Daoy (cell line): ENCODE measurements at regions not wholly inside any gene's neighbourhood (a gene's known extent, or its start where the extent isn't known, plus 50 kb on each side); places are given as distances from the start of the nearest gene placed in this dataset.
"Not testable (repeated sequence)": the region's sequence is repeated elsewhere in the genome, so short reads cannot be mapped to it uniquely, and the experiment has no call there.

Experiments
- DNase-seq: peaks from one replicate; pipeline ENCODE4 v3.0.0-alpha.2; 2015; ENCODE audit warnings: low read depth

DNA sequence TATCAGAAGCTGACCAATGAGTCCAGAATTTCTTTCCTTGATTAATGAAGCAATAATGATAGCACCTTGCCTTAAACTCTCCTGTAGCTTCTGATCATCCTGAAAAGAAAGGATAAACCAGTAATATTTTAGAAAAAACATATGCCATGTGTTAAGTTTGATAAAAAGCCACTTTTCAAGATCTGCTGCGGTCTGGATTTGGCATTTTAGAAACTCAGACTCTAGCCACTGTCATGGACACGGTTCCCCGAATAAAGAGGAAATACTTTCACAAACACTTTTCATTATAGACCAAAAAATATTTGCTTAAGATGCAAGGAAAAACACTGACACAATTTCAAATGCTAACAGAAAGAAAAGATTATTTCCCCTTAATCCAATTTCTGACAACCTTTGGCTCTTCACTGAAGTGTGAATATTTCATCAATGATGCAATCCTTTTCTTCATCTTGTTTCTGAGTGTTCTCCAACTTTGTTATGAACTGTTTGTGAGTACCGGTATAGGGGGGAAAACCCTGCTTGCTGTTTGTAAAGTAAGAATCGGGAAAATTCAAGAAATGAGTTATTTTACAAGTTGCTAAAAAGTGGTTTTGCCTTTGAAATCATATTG is 329.5 kb downstream of the CRPPA start:
- no peak for DNase-seq

GRCh38 chr7:16089801-16090200 is 331.5 kb downstream of the CRPPA start:
- DNase-seq, result no peak

GRCh38 chr7:16089191-16089590 is 332.1 kb downstream of the CRPPA start:
- no peak for DNase-seq

DNA sequence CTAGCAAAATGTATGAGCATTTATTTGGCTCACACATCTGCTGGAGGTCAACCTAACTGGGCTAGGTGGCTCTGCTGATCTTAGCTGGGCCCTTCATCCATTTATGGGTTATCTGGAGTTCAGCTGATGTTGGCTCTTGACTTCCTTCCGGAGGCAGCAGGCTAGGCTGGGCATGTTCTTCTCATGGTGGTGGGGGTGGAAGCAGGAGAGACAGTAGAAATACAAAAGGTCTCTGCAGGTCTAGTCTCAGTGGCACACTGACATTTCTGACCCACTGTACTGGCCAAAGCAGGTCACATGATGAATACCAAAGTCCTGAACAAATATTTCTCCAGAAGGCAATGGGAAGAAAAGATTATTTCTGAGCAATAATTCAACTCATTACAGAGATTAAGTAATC is 334.6 kb downstream of the CRPPA start:
- DNase-seq, result no peak

DNA sequence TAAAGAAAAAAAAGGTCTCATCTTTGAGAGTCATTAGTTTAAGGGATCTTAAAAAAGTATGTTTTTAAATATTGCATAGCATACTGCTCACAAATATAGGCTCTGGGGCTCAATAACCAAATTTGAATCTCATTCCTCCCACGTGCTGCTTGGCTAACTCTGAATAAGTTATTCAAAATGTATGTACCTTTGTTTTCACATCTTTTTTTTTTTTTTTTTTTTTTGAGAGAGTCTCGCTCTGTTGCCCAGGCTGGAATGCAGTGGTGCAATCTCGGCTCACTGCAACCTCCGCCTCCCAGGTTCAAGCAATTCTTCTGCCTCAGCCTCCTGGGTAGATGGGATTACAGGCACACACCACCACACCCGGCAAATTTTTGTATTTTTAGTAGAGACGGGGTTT is 335.6 kb downstream of the CRPPA start:
- DNase-seq, result not testable (repeated sequence)

DNA sequence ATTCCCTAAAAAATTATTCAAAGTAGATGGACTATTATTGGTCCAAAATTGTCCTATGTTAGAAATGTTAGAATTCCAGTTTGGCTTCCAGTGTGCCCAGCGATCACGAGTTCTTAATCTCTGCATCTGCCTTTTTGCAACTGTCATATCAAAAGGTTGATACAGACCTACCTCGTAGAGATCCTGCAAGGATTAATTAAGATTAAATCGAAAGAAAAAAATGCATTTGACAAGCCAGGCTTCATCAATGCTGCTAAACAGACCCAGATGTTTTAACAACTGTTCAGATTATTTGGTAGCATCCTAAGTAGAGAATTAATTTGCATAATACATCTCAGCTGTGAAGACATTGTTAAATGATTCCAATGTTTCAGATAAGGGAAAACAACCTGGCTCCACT is 336.5 kb downstream of the CRPPA start:
- DNase-seq, result no peak

DNA sequence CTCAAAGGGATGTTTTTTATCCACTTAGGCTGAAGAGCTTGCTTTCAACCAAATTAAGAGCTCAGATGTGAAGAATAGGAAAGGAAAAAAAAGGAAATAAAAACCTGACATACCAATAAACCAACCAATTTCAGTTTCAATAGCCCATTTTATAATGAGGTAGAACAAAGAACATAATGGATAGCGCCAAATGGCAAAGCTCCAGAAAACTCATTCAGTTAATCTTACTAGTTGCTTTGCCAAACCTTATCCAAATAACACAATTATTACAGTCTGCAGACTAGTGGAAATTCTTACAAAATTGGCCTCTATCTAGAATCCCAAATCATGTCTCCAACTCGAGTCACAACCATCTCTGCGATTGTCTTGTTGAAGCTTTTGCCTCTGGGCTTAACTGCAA is 337.0 kb downstream of the CRPPA start:
- DNase-seq, result no peak

GRCh38 chr7:16083931-16084330 is 337.4 kb downstream of the CRPPA start:
- no peak for DNase-seq

GRCh38 chr7:16080131-16080530 is 341.2 kb downstream of the CRPPA start:
- DNase-seq, result no peak

GRCh38 chr7:16079723-16080122 is 341.6 kb downstream of the CRPPA start:
- no peak for DNase-seq

GRCh38 chr7:16078076-16078952 is 343.0 kb downstream of the CRPPA start:
- peak; percentile 29 for DNase-seq

GRCh38 chr7:16071246-16071857 is 350.0 kb downstream of the CRPPA start:
- peak; percentile 12 for DNase-seq

DNA sequence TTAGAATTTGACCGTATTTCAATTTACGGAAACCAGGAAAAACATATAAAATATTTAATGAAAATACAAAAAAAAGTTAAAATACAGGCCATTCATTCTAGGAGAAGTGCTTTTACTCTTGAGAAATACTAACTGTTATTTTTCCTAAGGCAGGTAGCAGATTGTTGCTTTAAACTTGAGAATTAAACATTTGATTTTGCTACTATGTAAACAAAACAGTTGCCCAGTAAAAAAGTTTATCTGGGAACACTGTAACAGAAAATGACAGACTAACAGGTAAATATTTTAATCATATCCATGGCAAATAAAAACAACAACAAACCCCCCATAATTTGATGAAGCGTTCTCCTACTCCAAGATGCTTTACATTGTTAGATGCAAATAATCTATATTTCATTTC is 350.5 kb downstream of the CRPPA start:
- DNase-seq, result no peak

- no peak for DNase-seq
These were observed 351.3 kb downstream of the CRPPA start for GRCh38 chr7:16069998-16070397.

- DNase-seq, result no peak
These were observed 353.2 kb downstream of the CRPPA start for GRCh38 chr7:16068183-16068582.

- DNase-seq, result no peak
These were observed 353.6 kb downstream of the CRPPA start for GRCh38 chr7:16067711-16068110.

- no peak for DNase-seq
These were observed 354.4 kb downstream of the CRPPA start for GRCh38 chr7:16066805-16067459.

DNA sequence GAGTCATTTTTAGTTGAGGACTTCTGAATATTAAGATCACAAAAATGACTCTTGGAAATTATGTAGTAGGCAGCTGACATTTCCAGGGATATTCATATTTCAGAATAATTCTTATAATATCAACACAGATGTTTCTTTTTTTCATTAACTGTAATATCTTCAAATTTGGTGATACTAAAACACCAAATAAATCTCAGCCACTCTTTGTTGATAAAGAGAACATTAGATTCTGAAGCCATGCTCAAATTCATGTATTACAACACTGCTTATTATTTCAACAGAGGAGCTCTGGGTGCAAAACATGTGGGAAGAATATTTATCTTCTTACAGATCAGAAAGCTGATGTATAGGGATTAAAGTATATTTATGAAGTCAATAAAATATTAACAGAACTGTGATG is 355.4 kb downstream of the CRPPA start:
- DNase-seq, result no peak

DNA sequence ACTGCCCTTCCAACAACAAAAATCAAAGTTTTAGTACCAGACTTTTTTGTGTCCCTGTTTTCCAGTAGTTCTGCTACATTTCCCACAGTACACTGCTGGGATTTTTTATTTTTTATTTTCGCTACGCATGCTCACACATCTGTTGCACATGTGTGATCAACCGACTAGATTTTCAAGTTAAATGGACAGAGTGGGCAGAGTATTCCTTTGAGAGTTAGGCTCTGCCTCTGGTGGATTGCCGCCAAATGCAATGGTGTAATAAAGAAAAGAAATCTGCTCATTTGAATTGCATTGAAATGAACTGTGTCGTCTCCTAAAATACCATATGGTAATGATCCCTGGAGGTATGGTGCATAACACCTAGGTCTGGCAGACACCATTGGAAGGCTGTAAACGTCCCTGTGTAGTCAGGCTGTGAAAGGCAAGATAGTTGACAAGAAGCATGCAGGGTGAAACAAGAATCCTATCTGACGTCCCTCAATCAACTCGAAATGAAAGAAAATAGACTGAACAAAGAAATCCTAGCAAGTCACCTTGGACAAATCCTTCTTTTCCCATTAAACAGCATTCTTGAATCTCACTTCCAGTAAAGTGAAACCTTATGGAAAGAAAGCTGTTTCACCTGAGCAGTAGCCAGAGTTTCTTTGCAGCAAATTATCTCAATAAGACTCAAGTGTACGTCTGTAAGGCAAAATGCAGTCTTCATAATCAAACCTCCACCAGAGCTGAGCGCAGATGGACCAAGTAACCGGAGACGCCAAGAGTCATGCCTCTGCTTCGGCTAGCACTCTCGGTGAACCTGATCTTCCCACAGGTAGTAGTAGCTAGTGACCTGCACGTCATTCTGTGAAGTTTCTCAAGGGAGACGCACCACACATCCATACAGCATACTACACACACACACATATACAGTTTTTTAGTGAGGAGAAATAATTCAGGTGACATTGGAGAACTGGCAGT is 357.3 kb downstream of the CRPPA start:
- no peak for DNase-seq

GRCh38 chr7:16063221-16063620 is 358.1 kb downstream of the CRPPA start:
- no peak for DNase-seq

DNA sequence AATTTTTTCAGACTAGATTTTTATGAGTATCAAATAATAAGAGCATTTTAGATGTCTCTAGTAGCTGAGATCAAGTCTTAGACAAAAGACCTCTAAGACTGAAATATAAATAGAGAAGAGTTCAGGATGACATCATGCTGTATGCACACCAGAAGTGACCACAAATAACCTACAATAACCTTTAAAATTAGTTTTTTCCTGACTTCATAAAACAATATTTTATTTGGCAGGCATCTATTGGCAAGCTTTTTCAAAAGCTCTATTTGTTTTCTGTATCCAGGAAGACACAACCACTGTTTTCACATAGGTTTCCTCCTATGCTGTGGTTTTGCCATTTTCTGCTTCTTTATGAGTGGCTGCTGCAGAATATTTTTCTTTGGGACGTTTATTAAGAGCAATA is 359.1 kb downstream of the CRPPA start:
- DNase-seq, result peak; percentile 3
